HCT116 (cell line): ENCODE measurements at regions not wholly inside any gene's neighbourhood (a gene's known extent, or its start where the extent isn't known, plus 50 kb on each side); places are given as distances from the start of the nearest gene placed in this dataset.

Source experiments
- ATAC-seq: fragments of 200-7000 bp; cut with Tn5 transposase; 2 replicates; pipeline ENCODE4 v1.9.1; 2020; ENCODE audit warnings: mild to moderate bottlenecking, moderate library complexity
- BruUV-seq: library from RNA; stranded (reverse); fragments of 400-500 nt; replicated peaks from 2 replicates; lab custom pipeline; 2021; lab: Mats Ljungman, UMichigan
- CTCF ChIA-PET: fragments of 300-600 bp; sonication (Branson Sonifier 250); formaldehyde crosslinking; loops from one replicate; lab custom pipeline; 2021; ENCODE audit warnings: antibody characterized with exemption; lab: Charles Lee
- POLR2A ChIA-PET: fragments of 300-600, 350-600 bp; sonication (Branson Sonifier 250); formaldehyde crosslinking; loops from one replicate; lab custom pipeline; 2021; ENCODE audit warnings: antibody characterized with exemption; lab: Charles Lee
- RAD21 ChIA-PET, 2 experiments: fragments of 300-600 bp; sonication (Branson Sonifier 250); formaldehyde crosslinking; loops; one replicate each; lab custom pipeline; 2023; ENCODE audit warnings: low total read pairs in 2 of 2; ENCODE audit not compliant: uncharacterized antibody in 2 of 2, unreplicated experiment in 2 of 2, low non-redundant PET in 1 of 2; lab: Charles Lee
- DNase-seq: peaks from one replicate; pipeline ENCODE4 v3.0.0-alpha.2; 2010; ENCODE audit warnings: low read depth, low spot score
- H2AFZ ChIP-seq: fragments of 200-600 bp; shearing (Covaris generic), sonication (generic); 2 replicates; pipeline ENCODE4 v1.6.1; 2017; ENCODE audit warnings: low read depth, mixed run types, mixed read lengths, antibody characterized with exemption, low read length; ENCODE audit not compliant: poor library complexity, severe bottlenecking
- H3K27ac ChIP-seq: 2 replicates; pipeline ENCODE4 v1.5.1; 2012; ENCODE audit warnings: low read depth, low read length
- H3K27me3 ChIP-seq: fragments of 200-600 bp; sonication (generic); 2 replicates; pipeline ENCODE4 v1.6.1; 2016; ENCODE audit warnings: mixed run types, low read length, mixed read lengths; ENCODE audit not compliant: insufficient read depth
- H3K36me3 ChIP-seq, 2 experiments: fragments of 200-500 bp in 1 of 2; fragments of 200-600 bp in 1 of 2; sonication (Bioruptor generic) in 1 of 2; sonication (generic) in 1 of 2; 2 replicates each; pipeline versions ENCODE4 v1.5.1 to v1.6.1; 2014 to 2016; ENCODE audit warnings: low read length in 2 of 2, inconsistent platforms in 1 of 2, mixed read lengths in 1 of 2, mixed run types in 1 of 2; ENCODE audit not compliant: insufficient read depth in 2 of 2, control insufficient read depth in 1 of 2
- H3K4me1 ChIP-seq, 2 experiments: fragments of 200-600 bp in 1 of 2; sonication (generic) in 1 of 2; 2 replicates each; pipeline versions ENCODE4 v1.5.1 to v1.6.1; 2012 to 2017; ENCODE audit warnings: low read length in 2 of 2, inconsistent platforms in 1 of 2, mild to moderate bottlenecking in 1 of 2, mixed read lengths in 1 of 2, mixed run types in 1 of 2, moderate library complexity in 1 of 2; ENCODE audit not compliant: insufficient read depth in 2 of 2, control insufficient read depth in 1 of 2
- H3K4me2 ChIP-seq: fragments of 200-600 bp; sonication (generic); 2 replicates; pipeline ENCODE4 v1.6.1; 2017; ENCODE audit warnings: mixed run types, low read length, mixed read lengths
- H3K4me3 ChIP-seq, 2 experiments: fragments of 200-600 bp in 1 of 2; sonication (generic) in 1 of 2; replicated peaks in 1 of 2; 2 replicates each; pipeline ENCODE4 v1.5.1; 2011 to 2016; ENCODE audit warnings: low read length in 2 of 2, control low read depth in 1 of 2, low read depth in 1 of 2, mild to moderate bottlenecking in 1 of 2, mixed read lengths in 1 of 2, mixed run types in 1 of 2
- H3K79me2 ChIP-seq: fragments of 200-600 bp; sonication (generic); 2 replicates; pipeline ENCODE4 v1.6.1; 2017; ENCODE audit warnings: mild to moderate bottlenecking, mixed run types, low read length, moderate library complexity, mixed read lengths; ENCODE audit not compliant: insufficient read depth
- H3K9ac ChIP-seq: fragments of 200-600 bp; sonication (generic); 2 replicates; pipeline ENCODE4 v1.6.1; 2016; ENCODE audit warnings: low read length, mixed read lengths
- H3K9me2 ChIP-seq: fragments of 200-600 bp; sonication (generic), shearing (Covaris generic); 2 replicates; pipeline ENCODE4 v1.6.1; 2017; ENCODE audit warnings: mixed run types, mild to moderate bottlenecking, moderate library complexity; ENCODE audit not compliant: insufficient read depth
- H3K9me3 ChIP-seq, 2 experiments: fragments of 200-500 bp in 1 of 2; fragments of 200-600 bp in 1 of 2; sonication (Bioruptor generic) in 1 of 2; sonication (generic) in 1 of 2; 2 replicates each; pipeline ENCODE4 v1.6.1; 2014 to 2017; ENCODE audit warnings: low read length in 2 of 2, mixed read lengths in 2 of 2, inconsistent platforms in 1 of 2, low read depth in 1 of 2, mild to moderate bottlenecking in 1 of 2, mixed run types in 1 of 2, moderate library complexity in 1 of 2; ENCODE audit not compliant: control insufficient read depth in 1 of 2, insufficient read depth in 1 of 2
- H4K20me1 ChIP-seq: fragments of 200-600 bp; sonication (generic), shearing (Covaris generic); 2 replicates; pipeline ENCODE4 v1.6.1; 2017; ENCODE audit warnings: mixed run types, mild to moderate bottlenecking, moderate library complexity; ENCODE audit not compliant: insufficient read depth
- CBX3 ChIP-seq: IDR thresholded peaks from 2 replicates; pipeline ENCODE4 v1.6.1; 2012; ENCODE audit warnings: low read depth
- EGR1 ChIP-seq: IDR thresholded peaks from 2 replicates; pipeline ENCODE4 v1.6.1; 2012; ENCODE audit warnings: low read depth
- ELF1 ChIP-seq: IDR thresholded peaks from 2 replicates; pipeline ENCODE4 v1.6.1; 2012; ENCODE audit warnings: low read depth, borderline replicate concordance
- EZH2 ChIP-seq: fragments of 200-600 bp; sonication (generic); IDR thresholded peaks from 2 replicates; pipeline ENCODE4 v1.6.1; 2017; ENCODE audit warnings: antibody characterized with exemption, mixed run types
- FOSL1 ChIP-seq: IDR thresholded peaks from 2 replicates; pipeline ENCODE4 v1.6.1; 2012; ENCODE audit warnings: low read depth
- JUND ChIP-seq: IDR thresholded peaks from 2 replicates; pipeline ENCODE4 v1.6.1; 2012
- POLR2A ChIP-seq: IDR thresholded peaks from 2 replicates; pipeline ENCODE4 v1.7.0; 2011; ENCODE audit warnings: borderline replicate concordance; ENCODE audit not compliant: insufficient read depth, insufficient read length; ENCODE audit errors: extremely low read depth
- RAD21 ChIP-seq: IDR thresholded peaks from 2 replicates; pipeline ENCODE4 v1.6.1; 2012; ENCODE audit warnings: low read depth, mild to moderate bottlenecking
- SIN3A ChIP-seq: IDR thresholded peaks from 2 replicates; pipeline ENCODE4 v1.6.1; 2012; ENCODE audit warnings: low read depth
- SP1 ChIP-seq: IDR thresholded peaks from 2 replicates; pipeline ENCODE4 v1.6.1; 2012; ENCODE audit warnings: low read depth
- SRF ChIP-seq: IDR thresholded peaks from 2 replicates; pipeline ENCODE4 v1.6.1; 2012; ENCODE audit warnings: low read depth
- TCF7L2 ChIP-seq: IDR thresholded peaks from 2 replicates; pipeline ENCODE4 v1.7.0; 2011; ENCODE audit warnings: borderline replicate concordance, inconsistent platforms; ENCODE audit not compliant: insufficient read depth, insufficient read length; ENCODE audit errors: extremely low read depth
- YY1 ChIP-seq: IDR thresholded peaks from 2 replicates; pipeline ENCODE4 v1.6.1; 2011; ENCODE audit warnings: low read length, low read depth, moderate library complexity, mild to moderate bottlenecking; ENCODE audit not compliant: insufficient replicate concordance; ENCODE audit errors: extremely low read depth
- ZFX ChIP-seq: fragments of 450-650 bp; IDR thresholded peaks from 2 replicates; pipeline ENCODE4 v1.6.1; 2017
- ZNF274 ChIP-seq: fragments of 200-500 bp; sonication (Bioruptor generic); IDR thresholded peaks from 2 replicates; pipeline ENCODE4 v1.6.1; 2014; ENCODE audit warnings: mild to moderate bottlenecking, low read depth, low read length, inconsistent platforms
- intact Hi-C: fragments of 100-400 bp; cut with micrococcal nuclease; formaldehyde crosslinking; loops from 2 replicates; pipeline ENCODE4 v1.10.0; 2022
- TF ChIP-seq, protein P1 (sequence below), 3 experiments: fragments of 200-600 bp in 1 of 3; sonication (generic) in 1 of 3; IDR thresholded peaks in 2 of 3; conservative IDR thresholded peaks in 1 of 3; 2 replicates each; pipeline ENCODE4 v1.5.1; 2012 to 2017; ENCODE audit warnings: low read depth in 2 of 3, low read length in 2 of 3, antibody characterized with exemption in 1 of 3, borderline replicate concordance in 1 of 3, control low read depth in 1 of 3, mild to moderate bottlenecking in 1 of 3, mixed read lengths in 1 of 3, mixed run types in 1 of 3, moderate library complexity in 1 of 3; ENCODE audit not compliant: insufficient read depth in 1 of 3
- TF ChIP-seq, protein P2 (sequence below): IDR thresholded peaks from 2 replicates; pipeline ENCODE4 v1.6.1; 2012
- TF ChIP-seq, protein P3 (sequence below): IDR thresholded peaks from 2 replicates; pipeline ENCODE4 v1.6.1; 2011; ENCODE audit warnings: mild to moderate bottlenecking, low read length, moderate library complexity; ENCODE audit not compliant: insufficient replicate concordance; ENCODE audit errors: extremely low read depth
- TF ChIP-seq, protein P4 (sequence below): IDR thresholded peaks from 2 replicates; pipeline ENCODE4 v1.6.1; 2012

DNA sequence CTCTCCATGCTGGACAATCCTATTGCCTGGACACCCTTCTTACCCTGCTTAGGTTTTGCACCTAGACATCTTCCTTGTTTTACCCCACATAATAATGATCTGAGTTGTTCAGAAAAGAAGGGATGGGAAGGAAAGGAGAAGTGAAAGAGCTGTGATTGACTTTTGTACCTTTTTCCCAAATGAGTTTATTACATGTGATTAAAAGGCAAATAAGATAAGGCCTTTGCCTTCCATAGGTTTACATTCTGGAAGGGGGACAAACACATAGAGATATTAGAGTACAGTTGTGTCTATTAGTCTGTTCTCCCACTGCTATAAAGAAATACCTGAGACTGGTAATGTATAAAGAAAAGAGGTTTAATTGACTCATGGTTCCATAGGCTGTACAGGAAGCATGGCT lies 67.1 kb upstream of the RIOK2 start (continued):
- TF ChIP-seq ZNF274, result no peak
- no peak for TF ChIP-seq RAD21
- no peak for TF ChIP-seq YY1
- TF ChIP-seq, protein P1, sequence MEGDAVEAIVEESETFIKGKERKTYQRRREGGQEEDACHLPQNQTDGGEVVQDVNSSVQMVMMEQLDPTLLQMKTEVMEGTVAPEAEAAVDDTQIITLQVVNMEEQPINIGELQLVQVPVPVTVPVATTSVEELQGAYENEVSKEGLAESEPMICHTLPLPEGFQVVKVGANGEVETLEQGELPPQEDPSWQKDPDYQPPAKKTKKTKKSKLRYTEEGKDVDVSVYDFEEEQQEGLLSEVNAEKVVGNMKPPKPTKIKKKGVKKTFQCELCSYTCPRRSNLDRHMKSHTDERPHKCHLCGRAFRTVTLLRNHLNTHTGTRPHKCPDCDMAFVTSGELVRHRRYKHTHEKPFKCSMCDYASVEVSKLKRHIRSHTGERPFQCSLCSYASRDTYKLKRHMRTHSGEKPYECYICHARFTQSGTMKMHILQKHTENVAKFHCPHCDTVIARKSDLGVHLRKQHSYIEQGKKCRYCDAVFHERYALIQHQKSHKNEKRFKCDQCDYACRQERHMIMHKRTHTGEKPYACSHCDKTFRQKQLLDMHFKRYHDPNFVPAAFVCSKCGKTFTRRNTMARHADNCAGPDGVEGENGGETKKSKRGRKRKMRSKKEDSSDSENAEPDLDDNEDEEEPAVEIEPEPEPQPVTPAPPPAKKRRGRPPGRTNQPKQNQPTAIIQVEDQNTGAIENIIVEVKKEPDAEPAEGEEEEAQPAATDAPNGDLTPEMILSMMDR (IDR thresholded peaks at IDR 0.05 in 2 of 3, conservative IDR thresholded peaks at IDR 0.05 in 1 of 3; ENCODE audit: borderline replicate concordance in 1 of 3, insufficient read depth in 1 of 3, low read depth in 2 of 3, low read length in 2 of 3), result no peak
- no peak for TF ChIP-seq FOSL1

DNA sequence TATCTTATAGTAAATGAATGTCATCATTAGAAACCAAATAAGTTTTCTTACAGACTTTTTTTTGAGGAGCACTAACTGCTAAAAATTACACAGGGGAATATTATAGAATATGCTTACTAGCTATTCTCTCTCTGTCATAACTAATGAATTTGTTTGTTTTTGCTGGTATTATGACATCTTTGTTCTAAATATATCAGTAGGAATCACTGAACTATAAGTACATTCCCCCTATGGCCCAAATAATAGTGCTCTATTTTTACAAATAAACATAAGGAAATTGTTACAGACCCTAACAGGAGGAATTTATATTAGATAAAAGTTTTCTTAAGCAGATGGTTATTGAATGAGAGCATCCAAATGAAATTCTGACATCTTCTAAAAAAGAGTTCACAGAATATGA lies 83.0 kb upstream of the RIOK2 start:
- no peak overlapping the region for H3K4me2 ChIP-seq
- POLR2A ChIA-PET, result no interaction called here
- no peak overlapping the region for H3K4me3 ChIP-seq
- no peaks in the 10 kb centered on the region for H3K9me2 ChIP-seq
- no peak overlapping the region for H3K9ac ChIP-seq
- no peak overlapping the region for H3K27ac ChIP-seq
- intact Hi-C loops, result no loop called here
- H3K27me3 ChIP-seq, result no peaks in the 10 kb centered on the region
- no peak for DNase-seq
- CTCF ChIA-PET, result interaction anchor here (0.6 kb wide), 1 partner anchor 24 kb away, joined by 3 read pairs; no protein-coding TSS in a partner anchor
- H3K4me1 ChIP-seq, result no peaks in the 10 kb centered on the region
- no peak for ATAC-seq
- RAD21 ChIA-PET, result no interaction called here
- no peaks in the 10 kb centered on the region for H3K9me3 ChIP-seq
- H4K20me1 ChIP-seq, result no peaks in the 10 kb centered on the region
- no peak overlapping the region for H2AFZ ChIP-seq
- no TSS peak for BruUV-seq
- TF ChIP-seq RAD21 (no peak), SP1 (no peak), ELF1 (no peak), CBX3 (no peak), FOSL1 (no peak), POLR2A (no peak), YY1 (no peak), EGR1 (no peak), ZNF274 (no peak), TCF7L2 (no peak), ZFX (no peak), SIN3A (no peak), EZH2 (no peak), JUND (no peak), SRF (no peak)
- TF ChIP-seq, protein P2, sequence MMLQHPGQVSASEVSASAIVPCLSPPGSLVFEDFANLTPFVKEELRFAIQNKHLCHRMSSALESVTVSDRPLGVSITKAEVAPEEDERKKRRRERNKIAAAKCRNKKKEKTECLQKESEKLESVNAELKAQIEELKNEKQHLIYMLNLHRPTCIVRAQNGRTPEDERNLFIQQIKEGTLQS, result no peak
- TF ChIP-seq, protein P3, sequence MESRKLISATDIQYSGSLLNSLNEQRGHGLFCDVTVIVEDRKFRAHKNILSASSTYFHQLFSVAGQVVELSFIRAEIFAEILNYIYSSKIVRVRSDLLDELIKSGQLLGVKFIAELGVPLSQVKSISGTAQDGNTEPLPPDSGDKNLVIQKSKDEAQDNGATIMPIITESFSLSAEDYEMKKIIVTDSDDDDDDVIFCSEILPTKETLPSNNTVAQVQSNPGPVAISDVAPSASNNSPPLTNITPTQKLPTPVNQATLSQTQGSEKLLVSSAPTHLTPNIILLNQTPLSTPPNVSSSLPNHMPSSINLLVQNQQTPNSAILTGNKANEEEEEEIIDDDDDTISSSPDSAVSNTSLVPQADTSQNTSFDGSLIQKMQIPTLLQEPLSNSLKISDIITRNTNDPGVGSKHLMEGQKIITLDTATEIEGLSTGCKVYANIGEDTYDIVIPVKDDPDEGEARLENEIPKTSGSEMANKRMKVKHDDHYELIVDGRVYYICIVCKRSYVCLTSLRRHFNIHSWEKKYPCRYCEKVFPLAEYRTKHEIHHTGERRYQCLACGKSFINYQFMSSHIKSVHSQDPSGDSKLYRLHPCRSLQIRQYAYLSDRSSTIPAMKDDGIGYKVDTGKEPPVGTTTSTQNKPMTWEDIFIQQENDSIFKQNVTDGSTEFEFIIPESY, result no peak
- TF ChIP-seq, protein P4, sequence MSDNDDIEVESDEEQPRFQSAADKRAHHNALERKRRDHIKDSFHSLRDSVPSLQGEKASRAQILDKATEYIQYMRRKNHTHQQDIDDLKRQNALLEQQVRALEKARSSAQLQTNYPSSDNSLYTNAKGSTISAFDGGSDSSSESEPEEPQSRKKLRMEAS, result no peak
- TF ChIP-seq, protein P1 (IDR thresholded peaks at IDR 0.05 in 2 of 3, conservative IDR thresholded peaks at IDR 0.05 in 1 of 3; ENCODE audit: borderline replicate concordance in 1 of 3, insufficient read depth in 1 of 3, low read depth in 2 of 3, low read length in 2 of 3), result no peak
- H3K36me3 ChIP-seq, result no peaks in the 10 kb centered on the region
- no peaks in the 10 kb centered on the region for H3K79me2 ChIP-seq
